Loucy (cell line): ENCODE measurements at regions not wholly inside any gene's neighbourhood (a gene's known extent, or its start where the extent isn't known, plus 50 kb on each side); places are given as distances from the start of the nearest gene placed in this dataset.

ENCODE experiments used
- H2AFZ ChIP-seq: fragments of 200-600 bp; sonication (generic); 2 replicates; pipeline ENCODE4 v1.6.0; 2016; ENCODE audit warnings: antibody characterized with exemption, mild to moderate bottlenecking, low read length, moderate library complexity
- H3F3A ChIP-seq: fragments of 200-600 bp; 2 replicates; pipeline ENCODE4 v1.6.0; 2016; ENCODE audit warnings: antibody characterized with exemption, low read depth, mild to moderate bottlenecking
- H3K27me3 ChIP-seq: fragments of 200-600 bp; sonication (generic); 2 replicates; pipeline ENCODE4 v1.6.1; 2014; ENCODE audit warnings: low read length, mild to moderate bottlenecking; ENCODE audit not compliant: insufficient read depth, poor library complexity, severe bottlenecking
- H3K36me3 ChIP-seq: fragments of 200-600 bp; sonication (generic); 2 replicates; pipeline ENCODE4 v1.6.1; 2016; ENCODE audit warnings: low read length; ENCODE audit not compliant: insufficient read depth
- H3K4me1 ChIP-seq: fragments of 200-600 bp; sonication (generic); 2 replicates; pipeline ENCODE4 v1.5.1; 2014; ENCODE audit warnings: low read length, mild to moderate bottlenecking; ENCODE audit not compliant: insufficient read depth, poor library complexity, severe bottlenecking
- H3K4me2 ChIP-seq: fragments of 200-600 bp; sonication (generic); 2 replicates; pipeline ENCODE4 v1.6.0; 2014; ENCODE audit warnings: antibody characterized with exemption, low read length, low read depth, mild to moderate bottlenecking; ENCODE audit not compliant: poor library complexity, severe bottlenecking
- H3K4me3 ChIP-seq: fragments of 200-600 bp; sonication (generic); 2 replicates; pipeline ENCODE4 v1.5.1; 2014; ENCODE audit warnings: low read length, mild to moderate bottlenecking, mixed read lengths; ENCODE audit not compliant: poor library complexity, severe bottlenecking
- H3K79me2 ChIP-seq: fragments of 200-600 bp; sonication (generic); 2 replicates; pipeline ENCODE4 v1.6.1; 2014; ENCODE audit warnings: low read length; ENCODE audit not compliant: insufficient read depth
- H3K9ac ChIP-seq: fragments of 200-600 bp; sonication (generic); 2 replicates; pipeline ENCODE4 v1.6.0; 2014; ENCODE audit warnings: mild to moderate bottlenecking, low read depth, low read length, moderate library complexity; ENCODE audit not compliant: poor library complexity, severe bottlenecking
- H3K9me2 ChIP-seq: fragments of 200-600 bp; sonication (generic); replicated peaks from 2 replicates; pipeline ENCODE4 v1.6.1; 2016; ENCODE audit warnings: low read depth, low read length, mixed read lengths
- H3K9me3 ChIP-seq: fragments of 200-600 bp; sonication (generic); 2 replicates; pipeline ENCODE4 v1.6.1; 2014; ENCODE audit warnings: mild to moderate bottlenecking, antibody characterized with exemption, low read length, low read depth; ENCODE audit not compliant: insufficient read depth
- H4K20me1 ChIP-seq: fragments of 200-600 bp; sonication (generic); 2 replicates; pipeline ENCODE4 v1.6.0; 2014; ENCODE audit warnings: antibody characterized with exemption, low read length, mild to moderate bottlenecking; ENCODE audit not compliant: insufficient read depth, poor library complexity, severe bottlenecking
- EZH2phosphoT487 ChIP-seq: fragments of 200-600 bp; IDR thresholded peaks from 2 replicates; pipeline ENCODE4 v1.6.1; 2018; ENCODE audit warnings: antibody characterized with exemption, mild to moderate bottlenecking, moderate library complexity, borderline replicate concordance
- TF ChIP-seq, protein P1 (sequence below): fragments of 200-600 bp; sonication (generic); conservative IDR thresholded peaks from 2 replicates; pipeline ENCODE4 v1.5.1; 2014; ENCODE audit warnings: mild to moderate bottlenecking, antibody characterized with exemption, low read length

DNA sequence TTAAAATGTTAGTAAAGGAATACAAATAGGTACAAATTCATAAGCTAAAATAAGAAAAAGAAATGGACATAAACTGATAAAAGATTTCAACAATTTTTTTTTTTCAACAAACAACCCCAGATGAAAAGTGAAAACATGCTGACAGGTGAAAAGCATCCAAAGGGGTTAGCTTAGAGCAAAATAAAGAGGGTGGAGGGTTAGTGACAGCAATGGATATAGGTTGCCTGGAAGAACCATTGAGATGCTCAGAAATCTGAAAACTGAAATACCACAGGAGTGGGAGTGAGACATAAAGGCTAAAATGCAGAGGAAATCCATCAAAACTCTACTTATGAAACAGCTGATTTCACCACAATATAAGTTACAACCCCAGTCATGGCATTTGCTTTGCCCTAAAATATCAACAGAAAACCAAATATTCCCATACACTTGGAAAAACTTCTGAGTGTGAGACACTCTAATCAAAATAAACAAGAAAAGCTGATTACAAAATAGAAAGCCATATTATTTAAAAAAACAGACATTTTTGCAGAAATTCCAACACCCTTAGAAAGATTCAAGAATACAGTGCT, 136.3 kb upstream of the PLEKHG7 start:
- H3K9me2 ChIP-seq: no peaks in the 10 kb centered on the region
- H4K20me1 ChIP-seq: no peaks in the 10 kb centered on the region
- no peak overlapping the region for H2AFZ ChIP-seq
- H3K27me3 ChIP-seq: no peaks in the 10 kb centered on the region
- H3K9me3 ChIP-seq: no peaks in the 10 kb centered on the region
- H3K4me1 ChIP-seq: no peaks in the 10 kb centered on the region
- H3F3A ChIP-seq: no peaks in the 10 kb centered on the region
- TF ChIP-seq EZH2phosphoT487: no peak
- TF ChIP-seq, protein P1, sequence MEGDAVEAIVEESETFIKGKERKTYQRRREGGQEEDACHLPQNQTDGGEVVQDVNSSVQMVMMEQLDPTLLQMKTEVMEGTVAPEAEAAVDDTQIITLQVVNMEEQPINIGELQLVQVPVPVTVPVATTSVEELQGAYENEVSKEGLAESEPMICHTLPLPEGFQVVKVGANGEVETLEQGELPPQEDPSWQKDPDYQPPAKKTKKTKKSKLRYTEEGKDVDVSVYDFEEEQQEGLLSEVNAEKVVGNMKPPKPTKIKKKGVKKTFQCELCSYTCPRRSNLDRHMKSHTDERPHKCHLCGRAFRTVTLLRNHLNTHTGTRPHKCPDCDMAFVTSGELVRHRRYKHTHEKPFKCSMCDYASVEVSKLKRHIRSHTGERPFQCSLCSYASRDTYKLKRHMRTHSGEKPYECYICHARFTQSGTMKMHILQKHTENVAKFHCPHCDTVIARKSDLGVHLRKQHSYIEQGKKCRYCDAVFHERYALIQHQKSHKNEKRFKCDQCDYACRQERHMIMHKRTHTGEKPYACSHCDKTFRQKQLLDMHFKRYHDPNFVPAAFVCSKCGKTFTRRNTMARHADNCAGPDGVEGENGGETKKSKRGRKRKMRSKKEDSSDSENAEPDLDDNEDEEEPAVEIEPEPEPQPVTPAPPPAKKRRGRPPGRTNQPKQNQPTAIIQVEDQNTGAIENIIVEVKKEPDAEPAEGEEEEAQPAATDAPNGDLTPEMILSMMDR: no peak
- H3K36me3 ChIP-seq: no peaks in the 10 kb centered on the region
- H3K79me2 ChIP-seq: no peaks in the 10 kb centered on the region
- no peak overlapping the region for H3K9ac ChIP-seq
- H3K4me2 ChIP-seq: no peak overlapping the region
- no peak overlapping the region for H3K4me3 ChIP-seq

DNA sequence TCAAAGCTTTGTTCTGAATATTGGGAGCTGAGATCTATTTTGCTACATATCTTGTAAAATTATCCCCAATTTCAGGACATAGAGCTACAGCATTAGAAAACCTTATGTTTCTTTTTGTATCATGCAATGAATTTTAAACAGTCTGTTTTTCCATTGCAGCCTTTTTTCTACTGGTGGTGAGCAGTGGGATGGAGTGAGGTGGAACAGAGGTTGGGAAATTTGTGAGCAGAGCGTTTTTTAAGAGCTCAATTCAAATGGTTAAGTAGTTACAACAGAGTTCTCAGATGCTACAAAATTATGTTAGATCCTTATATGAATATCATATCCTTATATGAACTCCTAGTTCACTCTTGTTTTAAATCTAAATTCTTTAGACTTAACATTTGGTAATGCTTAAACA, 139.0 kb upstream of the PLEKHG7 start:
- no peak for TF ChIP-seq EZH2phosphoT487
- TF ChIP-seq, protein P1: no peak
- H3K27me3 ChIP-seq: no peaks in the 10 kb centered on the region
- H3K79me2 ChIP-seq: no peaks in the 10 kb centered on the region
- no peaks in the 10 kb centered on the region for H3F3A ChIP-seq
- H3K9me2 ChIP-seq: no peaks in the 10 kb centered on the region
- H3K9ac ChIP-seq: no peak overlapping the region
- H2AFZ ChIP-seq: no peak overlapping the region
- no peak overlapping the region for H3K4me2 ChIP-seq
- H3K4me1 ChIP-seq: no peaks in the 10 kb centered on the region
- no peak overlapping the region for H3K4me3 ChIP-seq
- H3K9me3 ChIP-seq: no peaks in the 10 kb centered on the region
- no peaks in the 10 kb centered on the region for H3K36me3 ChIP-seq
- H4K20me1 ChIP-seq: no peaks in the 10 kb centered on the region

DNA sequence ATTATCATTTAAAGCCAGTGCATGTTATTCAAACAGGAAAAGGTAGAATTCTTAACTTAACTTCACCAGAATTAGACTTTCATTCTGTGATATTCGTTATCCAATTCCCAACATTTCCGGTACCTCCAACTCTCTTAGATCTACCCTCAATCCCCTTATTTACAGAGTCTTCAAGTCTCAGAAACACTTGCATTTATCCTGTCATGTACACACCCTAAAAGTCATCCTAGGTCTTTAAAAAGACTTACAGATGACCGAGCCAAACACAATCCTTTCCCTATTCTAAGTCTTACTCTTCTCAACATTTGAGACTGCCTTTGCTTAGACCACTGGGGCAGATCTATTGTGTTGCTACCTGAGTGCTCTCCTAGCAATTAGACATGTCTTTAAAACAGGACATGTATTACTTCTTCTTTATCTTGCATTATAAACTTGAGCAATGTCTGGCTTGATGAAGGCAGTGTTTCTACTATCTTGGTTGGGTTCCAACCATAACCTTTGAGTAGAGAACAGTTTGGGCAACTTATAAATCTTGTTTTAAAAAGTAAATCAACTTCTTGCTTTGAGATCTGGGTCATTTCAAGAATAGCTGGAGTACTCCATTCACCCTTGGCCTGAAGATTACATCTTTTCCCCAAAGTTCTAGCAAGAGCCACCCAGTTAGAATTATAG, 140.6 kb upstream of the PLEKHG7 start:
- Histone ChIP-seq H3K9me3 (no peaks in the 10 kb centered on the region), H3K4me1 (peaks cover under 1% of the 10 kb centered on the region), H3K9ac (no peak overlapping the region), H3F3A (no peaks in the 10 kb centered on the region), H3K4me2 (no peak overlapping the region), H2AFZ (no peak overlapping the region), H3K4me3 (no peak overlapping the region), H3K79me2 (no peaks in the 10 kb centered on the region), H3K27me3 (no peaks in the 10 kb centered on the region), H3K9me2 (no peaks in the 10 kb centered on the region), H3K36me3 (no peaks in the 10 kb centered on the region), H4K20me1 (no peaks in the 10 kb centered on the region)
- no peak for TF ChIP-seq EZH2phosphoT487

DNA sequence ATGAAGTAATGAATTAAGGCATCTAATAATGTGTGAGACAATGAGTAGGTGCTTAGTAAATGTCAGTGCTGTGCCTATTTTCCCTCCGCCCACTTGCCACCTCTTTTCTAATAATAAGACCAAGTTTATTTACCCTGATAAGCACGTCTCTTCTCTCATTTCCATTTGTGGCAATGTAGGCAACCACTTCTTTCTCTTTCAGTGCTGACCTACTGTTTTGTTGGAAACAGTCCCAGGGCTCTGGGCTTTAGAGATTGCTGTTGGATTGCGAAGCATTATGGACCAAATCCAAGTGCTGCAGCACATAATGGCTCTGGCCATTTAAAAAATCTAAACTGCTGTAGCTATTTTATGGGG, 141.3 kb upstream of the PLEKHG7 start:
- H3K9me3 ChIP-seq: no peaks in the 10 kb centered on the region
- H3K79me2 ChIP-seq: no peaks in the 10 kb centered on the region
- no peak for TF ChIP-seq EZH2phosphoT487
- TF ChIP-seq, protein P1: no peak
- H3K36me3 ChIP-seq: no peaks in the 10 kb centered on the region
- H3K9ac ChIP-seq: no peak overlapping the region
- no peak overlapping the region for H3K4me2 ChIP-seq
- no peaks in the 10 kb centered on the region for H4K20me1 ChIP-seq
- H3K4me3 ChIP-seq: no peak overlapping the region
- H2AFZ ChIP-seq: no peak overlapping the region
- H3K9me2 ChIP-seq: no peaks in the 10 kb centered on the region
- no peaks in the 10 kb centered on the region for H3K27me3 ChIP-seq
- no peaks in the 10 kb centered on the region for H3F3A ChIP-seq
- H3K4me1 ChIP-seq: peaks cover 7% of the 10 kb centered on the region
